ENCODE measurements at regions not wholly inside any gene's neighbourhood (a gene's known extent, or its start where the extent isn't known, plus 50 kb on each side); places are given as distances from the start of the nearest gene placed in this dataset.
A peak's percentile ranks its signal among the peaks of the same experiment; 100 is the strongest.

DNA sequence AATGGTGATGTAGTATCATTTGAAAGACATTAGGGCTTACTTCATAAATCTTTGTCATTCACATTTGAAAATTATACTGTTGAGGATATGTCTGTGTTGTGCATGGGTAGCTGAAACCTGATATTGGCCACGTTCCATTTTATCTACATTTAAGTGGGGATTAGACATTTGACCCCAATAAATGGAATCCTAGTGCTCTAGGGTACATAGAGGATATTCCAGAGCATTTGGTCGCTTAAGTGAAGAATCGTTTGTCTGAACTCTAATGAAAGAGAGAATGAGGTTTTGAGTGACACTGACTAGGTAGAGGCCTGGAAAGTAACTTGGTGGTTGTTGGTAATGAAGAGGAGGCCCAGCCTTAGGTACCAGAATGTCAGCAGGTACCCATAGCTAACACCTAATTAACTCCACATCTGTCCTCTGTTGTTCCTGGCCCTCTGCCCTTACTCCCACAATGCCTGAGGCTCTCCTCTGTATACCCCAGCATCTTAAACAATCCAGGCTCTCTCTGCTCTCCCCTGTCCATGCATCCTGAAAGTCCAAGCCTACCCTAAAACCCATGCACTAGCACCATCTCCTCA is 299.5 kb upstream of the KLF3 start:
- Histone ChIP-seq H3K9me3 (replicated peaks) (no peaks in the 10 kb centered on the region), H3K36me3 (no peaks in the 10 kb centered on the region), H3K4me1 (replicated peaks) (peaks cover 12% of the 10 kb centered on the region), H3K27ac (no peak overlapping the region), H3K4me3 (no peak overlapping the region), H3K27me3 (replicated peaks) (no peaks in the 10 kb centered on the region)
- no peak for DNase-seq (ENCODE audit: low read depth in 1 of 2, low spot score in 2 of 2)

DNA sequence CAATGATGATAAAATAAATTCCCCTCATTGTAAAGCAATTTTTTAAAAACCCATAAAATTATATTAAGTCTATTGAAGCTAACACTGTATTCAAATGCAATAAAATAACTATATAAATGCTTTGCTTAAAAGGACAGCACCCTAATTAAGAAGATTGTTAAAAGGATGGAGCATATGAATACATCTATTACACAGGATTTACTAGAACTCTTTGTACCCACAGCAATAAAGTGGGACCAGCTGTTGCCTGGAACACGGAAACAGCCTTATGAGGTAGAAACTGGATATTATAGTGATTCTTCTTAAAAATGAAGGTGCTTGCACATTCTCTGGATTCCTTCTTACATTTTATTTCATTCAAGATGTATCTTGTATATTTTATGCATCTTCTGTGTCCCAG is 298.7 kb upstream of the KLF3 start:
- Histone ChIP-seq H3K9me3 (replicated peaks) (no peaks in the 10 kb centered on the region), H3K36me3 (no peaks in the 10 kb centered on the region), H3K4me3 (no peak overlapping the region), H3K4me1 (replicated peaks) (peaks cover 12% of the 10 kb centered on the region), H3K27me3 (replicated peaks) (no peaks in the 10 kb centered on the region), H3K27ac (no peak overlapping the region)
- DNase-seq (ENCODE audit: low read depth in 1 of 2, low spot score in 2 of 2): no peak

- H3K9me3 ChIP-seq (replicated peaks): no peaks in the 10 kb centered on the region
- H3K4me3 ChIP-seq: no peak overlapping the region
- no peaks in the 10 kb centered on the region for H3K27me3 ChIP-seq (replicated peaks)
- peaks cover 13% of the 10 kb centered on the region for H3K4me1 ChIP-seq (replicated peaks)
- DNase-seq (ENCODE audit: low read depth in 1 of 2, low spot score in 2 of 2): no peak
- H3K36me3 ChIP-seq: no peaks in the 10 kb centered on the region
- no peak overlapping the region for H3K27ac ChIP-seq
Observed at GRCh38 chr4:38365748-38366310, 298.2 kb upstream of the KLF3 start.

DNA sequence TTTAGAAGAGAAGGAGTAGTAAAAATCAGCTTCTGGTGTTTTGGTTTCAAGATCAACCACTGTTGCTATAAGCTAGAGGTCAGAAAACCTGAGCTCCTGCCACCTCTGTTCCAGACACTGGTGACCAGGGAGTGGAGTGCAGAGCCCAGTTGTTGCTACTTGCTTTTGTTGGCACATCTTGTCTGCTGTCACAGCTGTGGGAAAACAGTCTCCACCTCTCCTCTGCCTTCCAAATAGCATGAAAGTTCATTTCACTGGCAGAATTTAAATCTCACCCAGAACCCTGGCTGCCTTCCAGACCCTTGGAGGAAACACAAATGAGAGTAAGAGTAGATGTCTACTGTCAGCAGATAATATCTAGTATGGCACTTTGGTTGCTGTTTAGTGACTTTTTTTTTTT is 297.5 kb upstream of the KLF3 start:
- Histone ChIP-seq H3K27ac (no peak overlapping the region), H3K4me3 (no peak overlapping the region), H3K4me1 (replicated peaks) (peaks cover 19% of the 10 kb centered on the region), H3K27me3 (replicated peaks) (no peaks in the 10 kb centered on the region), H3K36me3 (no peaks in the 10 kb centered on the region), H3K9me3 (replicated peaks) (no peaks in the 10 kb centered on the region)
- no peak for DNase-seq (ENCODE audit: low read depth in 1 of 2, low spot score in 2 of 2)

DNA sequence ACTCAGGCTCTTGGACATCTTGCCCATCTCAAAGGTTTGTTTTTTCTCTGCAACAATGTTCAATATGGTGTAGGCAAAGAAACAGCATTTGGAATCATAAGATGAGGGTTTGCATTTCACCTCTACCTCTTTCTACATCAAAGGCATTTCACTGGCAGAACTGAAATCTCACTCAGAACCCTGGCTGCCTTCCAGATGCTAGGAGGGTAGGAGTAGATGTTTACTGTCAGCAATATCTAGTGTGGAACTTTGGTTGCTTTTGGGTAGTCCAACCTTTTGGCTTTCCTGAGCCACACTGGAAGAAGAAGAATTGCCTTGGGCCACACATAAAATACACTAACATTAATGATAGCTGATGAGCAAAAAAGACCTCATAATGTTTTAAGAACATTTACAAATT is 297.0 kb upstream of the KLF3 start:
- Histone ChIP-seq H3K27me3 (replicated peaks) (no peaks in the 10 kb centered on the region), H3K4me3 (no peak overlapping the region), H3K27ac (no peak overlapping the region), H3K36me3 (no peaks in the 10 kb centered on the region), H3K4me1 (replicated peaks) (peaks cover 24% of the 10 kb centered on the region), H3K9me3 (replicated peaks) (no peaks in the 10 kb centered on the region)
- no peak for DNase-seq (ENCODE audit: low read depth in 1 of 2, low spot score in 2 of 2)

GRCh38 chr4:38367642-38368174 is 296.3 kb upstream of the KLF3 start:
- no peak overlapping the region for H3K4me3 ChIP-seq
- no peaks in the 10 kb centered on the region for H3K36me3 ChIP-seq
- no peak overlapping the region for H3K27ac ChIP-seq
- no peak for DNase-seq (ENCODE audit: low read depth in 1 of 2, low spot score in 2 of 2)
- peaks cover 28% of the 10 kb centered on the region for H3K4me1 ChIP-seq (replicated peaks)
- no peaks in the 10 kb centered on the region for H3K9me3 ChIP-seq (replicated peaks)
- H3K27me3 ChIP-seq (replicated peaks): no peaks in the 10 kb centered on the region

DNA sequence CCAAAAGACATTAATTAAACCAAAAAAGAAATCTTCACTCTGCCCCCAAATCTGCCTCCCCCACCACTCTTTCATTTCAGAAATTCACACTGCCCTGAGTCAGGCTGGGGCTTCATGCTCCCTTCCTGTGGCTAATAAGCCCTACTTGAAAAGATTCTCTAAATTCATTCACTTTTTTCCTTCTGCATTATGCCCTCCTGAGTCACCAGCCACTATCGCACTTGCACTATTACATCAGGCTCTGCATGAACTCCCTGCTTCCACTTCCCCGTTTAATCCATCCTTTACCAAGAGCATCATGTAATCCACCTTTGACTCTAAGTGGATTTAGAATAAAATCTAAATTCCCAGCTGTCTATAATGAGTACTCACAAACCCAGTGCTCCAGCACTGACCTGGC is 295.4 kb upstream of the KLF3 start:
- H3K4me1 ChIP-seq (replicated peaks): peaks cover 35% of the 10 kb centered on the region
- peak overlapping the region; percentile 32; the same call in 1 of the 2 replicates for H3K27ac ChIP-seq
- no peak overlapping the region for H3K4me3 ChIP-seq

GRCh38 chr4:38371391-38371851 is 292.6 kb upstream of the KLF3 start:
- Histone ChIP-seq H3K36me3 (no peaks in the 10 kb centered on the region), H3K27ac (peak overlapping the region; percentile 22; the same call in 1 of the 2 replicates), H3K4me3 (no peak overlapping the region), H3K27me3 (replicated peaks) (no peaks in the 10 kb centered on the region), H3K4me1 (replicated peaks) (peaks cover 40% of the 10 kb centered on the region), H3K9me3 (replicated peaks) (no peaks in the 10 kb centered on the region; the same call in 1 of the 2 replicates)
- peak; percentile 39 to 40 for DNase-seq (ENCODE audit: low read depth in 1 of 2, low spot score in 2 of 2)

More for the DNA sequence above, 295.4 kb upstream of the KLF3 start:
- Histone ChIP-seq H3K36me3 (no peaks in the 10 kb centered on the region), H3K9me3 (replicated peaks) (no peaks in the 10 kb centered on the region), H3K27me3 (replicated peaks) (no peaks in the 10 kb centered on the region)
- DNase-seq (ENCODE audit: low read depth in 1 of 2, low spot score in 2 of 2): peak; percentile 38 to 44

GRCh38 chr4:38373375-38373774 is 290.6 kb upstream of the KLF3 start:
- Histone ChIP-seq H3K4me1 (replicated peaks) (peaks cover 37% of the 10 kb centered on the region), H3K36me3 (no peaks in the 10 kb centered on the region), H3K27me3 (replicated peaks) (no peaks in the 10 kb centered on the region), H3K4me3 (no peak overlapping the region), H3K27ac (peak overlapping the region; percentile 98), H3K9me3 (replicated peaks) (no peaks in the 10 kb centered on the region; the same call in 1 of the 2 replicates)
- no peak for DNase-seq (ENCODE audit: low read depth in 1 of 2, low spot score in 2 of 2)

DNA sequence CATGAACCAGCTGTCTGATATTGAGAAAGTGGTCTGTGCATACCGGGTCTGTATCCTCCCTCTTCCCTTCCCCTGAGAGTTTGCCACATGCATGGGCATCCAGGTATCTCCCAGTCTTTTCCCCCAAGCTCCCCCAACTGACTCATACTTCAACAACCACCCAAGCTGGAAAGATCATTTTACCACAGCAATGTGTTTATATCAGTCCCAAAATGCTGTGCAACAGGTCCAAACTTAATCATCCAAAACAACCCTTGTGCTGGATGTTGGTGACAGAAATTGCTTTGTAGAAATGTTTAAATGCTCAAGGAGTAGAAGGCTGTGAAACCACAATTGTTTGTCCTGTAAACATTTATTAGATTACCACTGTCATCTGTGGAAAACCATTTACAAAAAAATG is 286.8 kb upstream of the KLF3 start:
- no peak for DNase-seq (ENCODE audit: low read depth in 1 of 2, low spot score in 2 of 2)
- Histone ChIP-seq H3K4me1 (replicated peaks) (peaks cover 18% of the 10 kb centered on the region), H3K36me3 (no peaks in the 10 kb centered on the region), H3K27me3 (replicated peaks) (no peaks in the 10 kb centered on the region), H3K9me3 (replicated peaks) (no peaks in the 10 kb centered on the region; the same call in 1 of the 2 replicates), H3K4me3 (no peak overlapping the region), H3K27ac (no peak overlapping the region)

DNA sequence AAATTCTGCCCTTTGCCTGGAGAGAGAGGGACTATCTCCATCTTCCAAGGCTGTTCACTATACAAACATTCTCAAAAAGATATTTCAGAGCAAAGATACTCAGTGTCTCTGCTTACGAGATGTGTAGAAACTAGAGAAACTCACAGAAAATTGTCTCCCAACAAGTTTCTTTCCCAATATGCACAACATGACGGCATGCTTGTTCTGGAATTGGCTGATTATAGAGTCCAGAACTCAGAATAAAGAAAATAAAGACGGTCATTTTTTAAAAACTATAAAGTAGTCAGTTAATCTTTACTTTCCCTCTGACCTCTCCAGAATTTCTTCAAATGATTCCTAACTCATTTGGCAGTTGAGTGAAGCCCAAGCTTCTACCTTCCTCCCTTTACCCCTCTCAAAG is 285.5 kb upstream of the KLF3 start:
- no peaks in the 10 kb centered on the region for H3K36me3 ChIP-seq
- no peak overlapping the region for H3K27ac ChIP-seq
- H3K4me1 ChIP-seq (replicated peaks): peaks cover 11% of the 10 kb centered on the region
- H3K4me3 ChIP-seq: no peak overlapping the region
- DNase-seq (ENCODE audit: low read depth in 1 of 2, low spot score in 2 of 2): no peak
- no peaks in the 10 kb centered on the region; the same call in 1 of the 2 replicates for H3K9me3 ChIP-seq (replicated peaks)
- H3K27me3 ChIP-seq (replicated peaks): no peaks in the 10 kb centered on the region

DNA sequence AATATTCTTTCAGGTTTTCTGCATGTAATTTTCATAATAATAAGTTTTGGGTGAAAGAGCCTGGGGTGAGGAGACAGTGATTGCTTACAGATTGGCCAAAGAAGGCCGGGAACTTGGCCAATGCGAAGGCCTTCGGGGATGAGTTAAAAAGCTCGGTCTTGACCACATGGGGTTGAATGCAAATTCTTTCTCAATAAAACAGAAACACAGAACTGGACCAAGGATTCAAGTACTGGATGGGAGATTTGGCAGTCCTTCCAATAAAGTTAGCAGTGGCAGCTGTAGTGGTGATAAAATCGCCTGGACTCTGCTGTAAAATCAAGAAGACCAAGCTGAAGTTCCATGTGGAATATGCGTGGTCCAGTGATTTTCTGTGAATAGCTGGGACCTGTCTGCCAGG is 282.2 kb upstream of the KLF3 start:
- DNase-seq (ENCODE audit: low read depth in 1 of 2, low spot score in 2 of 2): no peak
- H3K36me3 ChIP-seq: no peaks in the 10 kb centered on the region
- H3K4me1 ChIP-seq (replicated peaks): no peaks in the 10 kb centered on the region
- no peak overlapping the region for H3K4me3 ChIP-seq
- H3K27me3 ChIP-seq (replicated peaks): no peaks in the 10 kb centered on the region
- no peaks in the 10 kb centered on the region for H3K9me3 ChIP-seq (replicated peaks)
- H3K27ac ChIP-seq: no peak overlapping the region

DNA sequence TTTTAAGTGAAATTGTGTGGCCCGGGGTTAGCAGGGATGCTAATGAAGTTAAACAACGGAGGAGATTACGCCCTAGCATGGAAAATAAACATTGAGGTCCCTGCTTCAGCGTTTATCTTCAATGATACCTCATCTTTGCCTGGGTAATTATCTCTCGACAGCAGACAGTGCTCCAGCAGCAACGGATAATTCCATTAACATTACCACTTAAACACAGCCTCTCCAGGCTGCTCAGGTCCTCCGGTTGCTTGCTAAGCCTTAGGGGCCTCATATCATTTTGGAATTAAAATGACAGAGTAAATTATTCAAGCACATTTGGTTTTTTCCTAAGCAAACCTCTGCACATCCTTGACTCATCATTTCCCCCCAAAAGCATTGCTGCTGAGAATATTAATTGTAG is 281.5 kb upstream of the KLF3 start:
- no peak for DNase-seq (ENCODE audit: low read depth in 1 of 2, low spot score in 2 of 2)
- Histone ChIP-seq H3K27ac (no peak overlapping the region), H3K4me1 (replicated peaks) (no peaks in the 10 kb centered on the region), H3K4me3 (no peak overlapping the region), H3K27me3 (replicated peaks) (no peaks in the 10 kb centered on the region), H3K36me3 (no peaks in the 10 kb centered on the region), H3K9me3 (replicated peaks) (no peaks in the 10 kb centered on the region)

DNA sequence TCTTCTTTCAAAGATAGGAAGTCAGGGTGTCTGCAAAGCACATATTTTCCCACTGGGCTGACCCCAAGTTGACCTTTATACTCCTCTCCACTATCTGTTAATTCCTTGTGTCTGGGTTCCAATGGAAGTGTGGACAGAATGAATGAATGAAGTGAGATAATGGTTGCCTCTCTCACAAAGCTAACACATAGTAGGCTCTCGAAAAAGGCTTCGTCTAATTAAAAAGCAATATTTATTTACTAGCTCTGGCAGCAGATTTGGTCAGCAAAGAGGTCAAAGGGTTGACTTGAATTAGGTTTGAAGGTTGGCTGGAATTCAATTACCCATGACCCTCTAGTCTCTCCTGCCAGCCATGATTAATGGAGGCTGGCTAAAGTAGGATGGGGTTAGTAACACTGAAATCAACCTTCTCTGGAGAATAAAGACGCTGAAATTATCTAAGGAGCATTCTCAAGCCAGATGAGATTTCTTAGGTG is 280.3 kb upstream of the KLF3 start:
- Histone ChIP-seq H3K36me3 (no peaks in the 10 kb centered on the region), H3K27ac (no peak overlapping the region), H3K27me3 (replicated peaks) (no peaks in the 10 kb centered on the region), H3K4me3 (no peak overlapping the region), H3K4me1 (replicated peaks) (no peaks in the 10 kb centered on the region), H3K9me3 (replicated peaks) (no peaks in the 10 kb centered on the region)
- DNase-seq (ENCODE audit: low read depth in 1 of 2, low spot score in 2 of 2): no peak

Measured in SJSA1 (cell line).